Activated naive CD4-positive, alpha-beta T cell (primary cell): ENCODE measurements at regions not wholly inside any gene's neighbourhood (a gene's known extent, or its start where the extent isn't known, plus 50 kb on each side); places are given as distances from the start of the nearest gene placed in this dataset.

ENCODE experiments used
- DNase-seq, 4 experiments: peaks; one replicate each; lab custom pipeline; 2025; lab: John Stamatoyannopoulos, UW

GRCh38 chr1:60444680-60445079 lies 371.1 kb upstream of the C1orf87 start:
- DNase-seq: no peak

- no peak for DNase-seq
Measured at GRCh38 chr1:60436186-60436585, 362.6 kb upstream of the C1orf87 start.

GRCh38 chr1:60431593-60431992 lies 358.0 kb upstream of the C1orf87 start:
- no peak for DNase-seq

GRCh38 chr1:60430375-60430774 lies 356.8 kb upstream of the C1orf87 start:
- no peak for DNase-seq

DNA sequence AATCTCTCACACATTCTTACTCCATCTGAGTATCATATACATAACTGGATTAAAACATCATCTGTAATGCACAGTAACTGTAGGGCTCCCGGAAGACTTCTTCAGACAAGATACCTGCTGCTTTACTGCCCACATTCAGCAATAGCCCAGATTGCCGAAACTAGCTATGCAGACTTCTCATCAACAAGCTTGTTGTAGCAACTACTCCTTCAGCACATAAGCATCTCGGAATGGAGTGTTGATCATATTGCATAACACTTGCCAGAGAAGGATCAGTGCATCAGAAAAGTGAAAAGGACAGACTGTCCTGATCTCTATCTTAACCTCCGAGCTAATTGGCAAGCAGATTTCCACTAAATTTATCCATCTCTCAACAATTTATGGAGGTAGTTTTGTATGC lies 354.6 kb upstream of the C1orf87 start:
- no peak for DNase-seq

DNA sequence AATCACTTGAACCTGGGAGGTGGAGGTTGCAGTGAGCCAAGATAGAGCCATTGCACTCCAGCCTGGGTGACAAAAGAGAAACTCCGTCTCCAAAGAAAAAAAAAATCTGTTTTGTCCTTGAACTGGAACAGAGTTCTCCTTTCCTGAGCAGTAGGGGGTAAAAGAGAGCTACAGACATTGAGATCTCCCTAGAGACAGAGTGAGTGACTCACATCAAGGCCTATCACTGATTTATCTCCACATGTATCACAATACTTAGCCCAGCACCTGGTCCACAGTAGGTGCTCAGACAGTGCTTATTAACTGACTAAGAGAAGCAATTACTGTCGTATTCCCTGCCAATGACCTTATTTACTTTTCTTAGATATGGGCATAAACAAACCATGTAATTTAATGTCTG lies 354.1 kb upstream of the C1orf87 start:
- DNase-seq: no peak

DNA sequence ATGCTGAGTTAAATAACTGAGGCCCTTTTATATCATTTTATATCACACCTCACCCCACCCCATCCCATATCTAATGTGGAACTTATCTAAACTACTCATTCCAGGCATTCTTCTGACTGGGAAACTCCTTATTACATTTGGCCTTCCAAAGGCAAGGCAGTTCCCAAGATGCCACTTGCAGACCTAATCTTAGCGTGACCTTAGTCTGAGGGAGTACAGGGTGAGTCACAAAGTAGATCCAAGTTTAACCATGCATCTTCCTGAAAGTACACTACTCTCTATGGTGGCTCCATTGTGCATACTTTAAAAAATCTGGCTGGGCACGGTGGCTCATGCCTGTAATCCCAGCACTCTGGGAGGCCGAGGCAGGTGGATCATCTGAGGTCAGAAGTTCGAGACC lies 353.6 kb upstream of the C1orf87 start:
- no peak for DNase-seq

GRCh38 chr1:60425528-60425927 lies 352.0 kb upstream of the C1orf87 start:
- no peak for DNase-seq

GRCh38 chr1:60423146-60423780 lies 349.7 kb upstream of the C1orf87 start:
- no peak for DNase-seq

DNA sequence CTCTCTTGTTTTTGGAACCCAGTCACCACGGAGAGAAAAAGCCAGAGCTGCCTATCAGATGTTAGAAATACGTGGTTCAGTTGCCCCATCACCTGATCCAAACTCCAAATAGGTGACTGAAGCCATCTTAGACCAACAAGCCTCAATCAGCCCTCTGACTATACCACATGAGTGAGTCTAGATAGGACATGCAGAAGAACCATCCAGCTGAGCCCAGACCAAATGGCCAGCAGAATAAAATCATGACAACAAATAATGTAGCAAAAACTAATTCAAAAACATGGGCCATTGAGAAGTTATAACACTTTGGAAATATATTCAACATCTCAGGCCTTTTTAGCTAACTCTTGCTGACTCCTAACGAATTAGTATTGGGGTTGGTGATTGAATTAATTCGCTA lies 348.4 kb upstream of the C1orf87 start:
- no peak for DNase-seq

DNA sequence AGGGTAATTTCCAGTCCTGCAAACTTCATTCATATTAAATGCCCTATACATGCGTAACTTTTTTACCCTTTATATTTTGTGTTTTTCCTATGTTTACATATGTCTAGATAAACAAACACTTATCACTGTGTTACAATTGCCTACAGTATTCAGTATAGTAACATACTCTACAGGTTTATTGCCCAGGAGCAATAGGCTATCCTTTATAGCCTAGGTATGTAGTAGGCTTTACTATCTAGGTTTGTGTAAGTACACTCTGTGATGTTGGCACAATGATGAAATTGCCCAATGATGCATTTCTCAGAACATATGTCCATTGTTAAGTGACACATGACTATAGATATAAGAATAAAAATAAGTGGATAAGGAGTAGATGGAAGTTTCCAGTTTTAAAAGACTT lies 345.5 kb upstream of the C1orf87 start:
- DNase-seq: no peak

GRCh38 chr1:60415696-60416095 lies 342.1 kb upstream of the C1orf87 start:
- no peak for DNase-seq

DNA sequence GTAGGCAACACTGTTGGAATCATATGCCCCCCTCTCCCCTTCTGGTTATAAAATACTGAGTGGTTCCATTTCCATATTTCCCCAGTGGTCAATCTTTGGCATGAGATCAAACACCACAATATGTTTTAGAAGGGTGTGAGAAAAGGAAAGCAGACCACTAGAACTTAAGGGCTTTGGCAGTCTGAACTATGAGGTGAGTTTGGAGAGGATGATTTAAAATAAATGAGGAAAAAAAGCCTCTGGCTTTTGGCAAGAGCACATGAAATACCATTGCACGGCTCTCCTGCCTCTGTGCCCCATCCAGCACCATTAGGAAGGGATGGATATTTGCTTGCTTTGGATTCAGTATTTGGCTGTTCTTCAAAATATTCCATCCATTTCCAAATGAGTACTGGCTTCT lies 339.5 kb upstream of the C1orf87 start:
- DNase-seq: no peak

DNA sequence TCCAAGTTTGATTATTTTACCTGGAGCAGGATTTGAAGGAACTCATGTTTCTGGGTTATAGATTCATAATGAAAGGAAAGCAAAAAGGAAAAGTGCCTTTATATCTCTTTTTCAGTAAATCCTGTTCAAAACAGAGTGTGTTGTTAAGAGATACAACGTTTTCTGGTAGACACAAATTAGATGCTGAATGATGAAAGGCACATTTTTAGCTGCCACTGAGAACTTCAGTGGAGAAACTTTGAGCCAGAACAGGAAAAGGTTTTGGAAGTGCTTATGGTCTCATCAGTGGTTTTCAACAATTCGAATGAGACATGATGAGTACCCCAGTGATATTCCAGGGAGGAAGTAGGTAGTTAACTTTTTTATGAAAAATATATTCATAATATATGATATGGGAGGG lies 338.0 kb upstream of the C1orf87 start:
- DNase-seq: no peak

DNA sequence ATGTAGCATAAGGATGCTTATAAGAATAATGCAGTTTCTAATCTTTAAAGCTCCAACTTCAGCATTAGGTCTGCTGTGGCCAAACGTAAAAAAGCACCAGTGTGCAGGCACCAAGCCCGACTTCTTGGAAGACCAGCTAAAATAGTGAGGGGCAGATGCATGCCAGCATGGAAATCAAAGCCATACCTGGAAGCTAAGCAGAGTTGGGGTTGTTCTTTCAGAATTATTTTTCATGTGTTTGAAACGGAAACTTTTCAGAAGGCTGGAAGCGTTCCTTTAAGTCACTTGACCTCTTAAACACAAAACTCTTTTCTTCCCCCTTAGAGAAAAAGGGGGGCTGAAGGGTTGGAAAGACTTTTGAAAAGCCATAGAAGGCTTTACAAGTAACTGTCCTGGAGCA lies 329.2 kb upstream of the C1orf87 start:
- DNase-seq: no peak

GRCh38 chr1:60402216-60402615 lies 328.6 kb upstream of the C1orf87 start:
- DNase-seq: no peak

DNA sequence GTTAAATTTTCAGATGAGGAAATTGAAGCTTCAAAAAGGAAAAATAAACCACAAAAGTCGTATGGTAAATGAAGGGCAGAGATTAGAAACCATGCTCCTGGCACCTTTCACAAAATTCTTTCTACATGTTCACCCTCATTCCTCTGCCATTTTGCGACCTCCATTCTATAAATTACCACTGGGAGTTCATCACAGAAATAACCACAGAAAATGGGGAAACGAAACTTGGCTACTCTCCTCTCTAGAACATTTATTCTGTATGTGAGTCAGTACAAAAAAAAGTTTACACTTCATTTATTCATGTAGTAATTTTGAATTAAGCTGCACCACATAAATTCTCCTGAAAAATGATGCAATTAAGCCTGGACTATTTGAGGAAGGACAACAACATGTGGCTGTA lies 320.9 kb upstream of the C1orf87 start:
- no peak for DNase-seq

GRCh38 chr1:60390593-60391282 lies 317.2 kb upstream of the C1orf87 start:
- no peak for DNase-seq

- DNase-seq: no peak
Measured at GRCh38 chr1:60388092-60388987, 314.8 kb upstream of the C1orf87 start.

GRCh38 chr1:60387175-60387574 lies 313.6 kb upstream of the C1orf87 start:
- DNase-seq: no peak

GRCh38 chr1:60386249-60386648 lies 312.7 kb upstream of the C1orf87 start:
- DNase-seq: no peak

GRCh38 chr1:60376196-60376595 lies 302.6 kb upstream of the C1orf87 start:
- no peak for DNase-seq

GRCh38 chr1:60374537-60374936 lies 301.0 kb upstream of the C1orf87 start:
- no peak for DNase-seq
